Activated CD4-positive, alpha-beta T cell treated with anti-CD3 and anti-CD28 coated beads, Interleukin-2, amount 50 U/mL, for 1 hour (primary cell): ENCODE measurements at regions not wholly inside any gene's neighbourhood (a gene's known extent, or its start where the extent isn't known, plus 50 kb on each side); places are given as distances from the start of the nearest gene placed in this dataset.

ENCODE experiments used
- DNase-seq: peaks from one replicate; pipeline ENCODE4 v3.0.0-alpha.2; 2020

GRCh38 chr10:4730998-4731397 lies 95.0 kb upstream of the AKR1E2 start:
- no peak for DNase-seq

- DNase-seq: no peak
Observed at GRCh38 chr10:4725917-4726606, 99.9 kb upstream of the AKR1E2 start.

DNA sequence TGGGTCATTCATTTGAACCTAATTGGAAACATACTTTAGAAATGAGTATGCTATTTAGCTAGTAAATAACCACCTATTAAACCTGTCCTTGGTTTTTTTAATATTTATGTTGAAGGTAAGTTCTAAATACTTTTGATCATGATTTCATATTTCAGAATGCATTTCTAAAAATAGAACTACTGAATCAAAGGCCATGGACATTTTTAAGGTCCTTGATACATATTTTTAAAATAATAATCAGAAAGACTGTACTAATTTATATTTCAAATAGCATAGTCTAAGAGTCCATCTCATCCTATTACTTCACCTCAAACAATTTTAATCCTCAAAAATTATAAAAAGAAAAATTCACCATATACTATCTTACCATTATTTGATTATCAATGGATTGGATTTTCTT lies 102.1 kb upstream of the AKR1E2 start:
- DNase-seq: no peak

DNA sequence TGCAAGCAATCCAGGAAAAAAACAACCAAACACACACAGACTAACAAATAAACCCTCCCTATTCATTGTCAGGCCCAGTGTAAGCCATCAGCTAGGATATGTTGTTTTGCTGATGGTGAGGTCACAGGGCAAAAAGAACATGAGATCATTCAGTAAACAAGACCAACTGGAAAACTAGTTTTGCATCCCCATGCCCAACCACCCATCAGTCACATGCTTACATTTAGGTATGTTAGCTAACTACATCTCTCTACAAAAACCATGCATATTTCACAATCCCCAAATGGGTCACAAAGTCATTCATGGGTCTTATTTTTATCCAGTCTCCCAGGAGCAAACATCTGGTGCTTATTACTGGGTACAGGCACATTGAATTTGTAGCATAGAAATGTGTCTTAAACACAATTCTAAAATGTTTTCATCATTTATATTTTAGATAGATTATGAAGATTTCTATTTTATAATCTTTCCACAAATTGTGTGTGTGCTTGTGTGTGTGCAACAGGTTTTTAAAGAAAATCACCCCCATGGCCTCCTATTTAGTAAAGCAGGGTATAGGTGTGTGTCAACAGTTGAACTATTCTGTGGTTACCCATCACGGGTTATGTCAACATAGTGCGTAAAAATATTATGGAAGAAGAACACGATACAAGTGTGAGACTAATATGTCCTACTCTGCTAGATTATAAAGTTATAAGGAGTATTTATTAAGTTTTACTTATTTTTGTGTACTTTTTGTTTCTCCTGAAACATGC lies 103.8 kb upstream of the AKR1E2 start:
- no peak for DNase-seq

GRCh38 chr10:4720463-4720862 lies 105.5 kb upstream of the AKR1E2 start:
- no peak for DNase-seq

- no peak for DNase-seq
Observed at GRCh38 chr10:4719671-4720070, 106.3 kb upstream of the AKR1E2 start.

GRCh38 chr10:4719036-4719435 lies 107.0 kb upstream of the AKR1E2 start:
- no peak for DNase-seq

DNA sequence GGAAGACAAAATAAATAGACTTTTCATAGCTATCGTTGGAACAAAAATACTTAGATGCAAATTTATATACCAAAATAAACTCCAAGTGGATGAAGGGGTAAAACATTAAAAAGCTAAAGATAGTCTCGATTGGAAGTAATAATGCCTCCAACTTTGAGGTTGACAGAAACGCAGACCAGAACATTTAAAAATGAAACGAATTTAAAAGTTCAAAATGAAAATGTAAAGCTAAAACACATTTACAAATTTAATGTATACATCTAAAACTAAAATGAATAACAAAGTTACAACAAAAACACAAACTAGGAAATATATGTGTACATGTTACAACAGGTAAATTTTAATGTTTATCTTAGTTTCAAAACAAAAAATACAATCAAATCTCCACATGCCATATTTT lies 107.5 kb upstream of the AKR1E2 start:
- no peak for DNase-seq

DNA sequence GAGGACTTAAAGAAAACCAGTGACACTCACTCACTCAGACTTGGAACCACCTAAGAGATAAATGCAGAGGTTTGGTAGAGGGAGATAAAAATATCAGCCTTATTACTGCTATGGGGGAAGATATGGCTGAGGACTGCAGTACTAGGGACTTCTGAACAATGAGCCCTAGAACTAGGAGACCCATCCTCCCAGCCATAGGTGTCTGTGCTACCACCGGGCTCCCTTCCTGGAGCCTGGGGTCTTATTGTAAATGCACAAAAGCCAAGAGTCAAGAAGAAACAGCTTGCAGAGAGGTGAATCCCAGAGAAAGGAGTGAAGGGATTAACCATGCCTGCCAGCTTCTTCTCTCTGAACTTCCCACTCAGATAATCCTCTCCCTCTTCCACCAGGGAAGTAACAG lies 108.3 kb upstream of the AKR1E2 start:
- DNase-seq: no peak

- DNase-seq: no peak
Observed at GRCh38 chr10:4710858-4711257, 115.1 kb upstream of the AKR1E2 start.

DNA sequence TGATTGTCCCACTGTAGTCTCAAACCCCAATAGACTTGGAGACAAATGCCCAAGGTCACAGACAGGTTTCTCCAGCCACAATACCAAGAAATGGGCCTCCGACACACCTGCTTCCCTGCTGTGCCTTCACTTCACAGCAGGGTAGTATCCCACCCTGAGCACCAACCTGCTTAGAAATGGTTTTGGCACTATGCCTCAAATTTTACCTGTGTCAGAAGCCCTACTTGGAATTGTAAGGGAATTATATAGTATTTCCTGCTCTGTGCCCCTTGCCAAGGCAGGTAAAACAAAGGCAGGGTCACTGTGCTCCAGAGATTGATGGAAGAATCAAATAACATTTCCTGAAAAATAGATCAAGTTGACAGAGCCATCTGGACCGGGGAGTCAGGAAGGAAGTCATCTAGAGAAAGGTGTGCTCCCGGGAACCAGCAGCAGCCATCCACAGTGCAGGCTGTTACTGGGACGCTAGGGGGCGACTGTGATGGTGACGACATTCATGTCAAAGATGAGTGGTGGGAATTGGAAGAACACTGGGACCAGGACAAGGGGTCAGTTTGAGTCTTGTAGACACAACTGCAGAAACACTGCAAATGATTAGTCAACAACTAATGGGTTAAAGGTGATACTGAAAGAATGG lies 117.8 kb upstream of the AKR1E2 start:
- no peak for DNase-seq

- DNase-seq: no peak
Observed at GRCh38 chr10:4707221-4707620, 118.8 kb upstream of the AKR1E2 start.

DNA sequence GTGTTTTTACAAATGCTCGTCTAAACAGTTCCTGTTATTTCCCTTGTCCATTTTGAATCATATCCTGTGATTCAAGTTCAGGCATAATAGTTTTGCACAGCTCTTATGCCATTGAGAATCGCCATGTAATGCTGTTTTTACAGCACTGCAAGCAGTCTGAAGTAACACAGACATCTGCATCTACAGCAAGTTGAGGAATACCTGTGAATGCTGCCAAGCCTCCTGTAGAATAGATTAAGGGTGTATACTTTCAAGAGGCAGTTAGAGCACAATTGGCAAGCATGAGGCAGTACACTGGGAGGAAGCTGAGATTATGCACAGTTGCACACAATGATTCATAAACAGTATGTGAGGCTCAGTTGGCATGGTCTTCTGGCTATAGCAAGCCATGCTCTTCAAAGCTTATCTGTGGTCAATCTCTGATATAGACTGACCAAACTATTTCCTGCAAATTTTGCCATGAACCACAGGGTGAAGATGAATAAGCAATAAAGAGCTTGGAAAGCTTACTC lies 121.9 kb upstream of the AKR1E2 start:
- no peak for DNase-seq

DNA sequence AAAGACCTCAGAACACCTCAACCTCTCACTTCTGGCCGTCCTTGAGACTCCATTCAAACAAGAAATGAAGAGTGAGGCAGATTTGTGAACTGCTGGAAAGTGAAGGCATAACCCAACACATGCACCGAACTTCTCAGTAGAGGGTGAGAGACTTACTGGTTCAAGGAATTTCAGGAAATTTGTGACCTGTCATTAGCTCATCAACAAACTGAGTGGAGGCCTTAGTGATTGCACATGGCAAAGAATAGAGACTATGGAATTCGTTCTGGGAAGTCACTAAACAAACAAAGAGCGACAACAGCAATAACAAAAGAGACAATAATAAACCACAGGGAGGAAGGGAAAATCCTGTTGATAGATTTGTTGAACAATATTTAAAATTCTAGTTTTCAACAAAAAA lies 125.0 kb upstream of the AKR1E2 start:
- no peak for DNase-seq

GRCh38 chr10:4699950-4700730 lies 125.9 kb upstream of the AKR1E2 start:
- DNase-seq: no peak

DNA sequence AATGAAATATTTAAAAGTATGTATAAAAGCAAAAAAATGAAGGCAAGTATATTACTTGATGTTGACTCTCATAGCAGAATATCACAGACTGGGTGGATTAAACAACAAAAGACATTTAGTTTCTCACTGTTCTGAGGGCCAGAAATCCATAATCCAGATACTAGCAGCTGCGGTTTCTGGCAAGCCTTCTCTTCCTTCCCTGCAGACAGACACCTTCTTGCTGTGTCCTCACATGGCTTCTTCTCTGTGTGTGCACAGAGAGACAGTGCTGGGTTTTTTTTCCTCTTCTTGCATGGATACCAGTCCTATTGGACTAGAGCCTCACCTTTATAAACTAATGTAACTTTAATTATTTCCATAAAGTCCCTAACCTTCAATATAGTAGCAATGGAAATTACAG lies 127.9 kb upstream of the AKR1E2 start:
- DNase-seq: no peak

- no peak for DNase-seq
Observed at GRCh38 chr10:4696186-4696585, 129.8 kb upstream of the AKR1E2 start.

DNA sequence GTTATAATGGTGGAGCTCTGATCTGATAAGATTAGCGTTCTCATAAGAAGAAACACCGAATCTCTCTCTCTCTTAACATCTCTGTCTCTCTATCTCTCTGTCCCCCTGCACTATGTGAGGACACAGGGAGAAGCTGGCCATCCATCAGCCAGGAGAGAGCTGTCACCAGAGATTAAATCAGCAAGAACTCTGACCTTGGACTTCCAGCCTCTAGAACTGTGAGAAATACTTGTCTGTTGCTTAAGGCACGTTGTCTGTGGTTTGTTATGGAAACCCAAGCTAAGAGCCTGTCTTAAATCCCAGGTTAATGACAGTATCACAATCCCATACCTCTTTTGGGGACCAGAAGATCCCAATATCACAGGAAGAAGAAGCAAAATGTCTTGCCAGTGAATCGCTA lies 132.0 kb upstream of the AKR1E2 start:
- DNase-seq: no peak

DNA sequence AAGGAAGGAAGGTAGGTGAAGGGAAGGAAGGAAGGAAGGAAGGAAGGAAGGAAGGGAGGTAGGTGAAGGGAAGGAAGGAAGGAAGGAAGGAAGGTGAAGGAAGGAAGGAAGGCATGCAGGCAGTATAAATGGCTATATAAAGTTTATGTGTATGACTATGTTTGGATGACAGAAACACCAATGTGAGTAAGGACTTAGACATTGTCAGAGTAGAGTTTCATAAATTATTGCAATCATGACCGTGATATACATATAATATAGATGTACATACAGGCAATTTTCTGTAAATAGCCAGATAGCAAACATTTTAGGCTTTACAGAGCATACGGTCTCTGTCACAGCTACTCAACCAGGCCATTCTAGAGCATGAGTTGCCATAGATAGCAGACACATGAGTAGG lies 133.8 kb upstream of the AKR1E2 start:
- DNase-seq: no peak

GRCh38 chr10:4691776-4692175 lies 134.2 kb upstream of the AKR1E2 start:
- no peak for DNase-seq

DNA sequence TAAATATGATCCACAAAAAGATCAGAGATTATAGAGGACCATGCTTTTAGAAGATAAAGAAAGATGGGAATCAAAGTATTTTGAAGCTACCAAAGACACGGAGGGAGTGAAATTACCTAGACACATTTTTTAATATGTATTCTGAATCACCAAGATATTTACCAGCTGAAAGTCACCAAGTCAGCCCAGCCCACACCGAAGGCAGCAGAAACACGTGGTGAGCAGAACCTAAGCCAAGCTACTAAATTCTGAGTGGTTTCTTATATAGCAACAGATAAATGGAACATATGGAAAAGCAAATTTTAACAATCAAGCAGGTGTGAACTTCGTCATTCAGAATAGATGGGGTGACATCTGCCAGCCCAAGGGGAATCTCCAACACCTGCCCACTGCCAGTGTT lies 134.7 kb upstream of the AKR1E2 start:
- DNase-seq: no peak

GRCh38 chr10:4688601-4689000 lies 137.4 kb upstream of the AKR1E2 start:
- DNase-seq: no peak

DNA sequence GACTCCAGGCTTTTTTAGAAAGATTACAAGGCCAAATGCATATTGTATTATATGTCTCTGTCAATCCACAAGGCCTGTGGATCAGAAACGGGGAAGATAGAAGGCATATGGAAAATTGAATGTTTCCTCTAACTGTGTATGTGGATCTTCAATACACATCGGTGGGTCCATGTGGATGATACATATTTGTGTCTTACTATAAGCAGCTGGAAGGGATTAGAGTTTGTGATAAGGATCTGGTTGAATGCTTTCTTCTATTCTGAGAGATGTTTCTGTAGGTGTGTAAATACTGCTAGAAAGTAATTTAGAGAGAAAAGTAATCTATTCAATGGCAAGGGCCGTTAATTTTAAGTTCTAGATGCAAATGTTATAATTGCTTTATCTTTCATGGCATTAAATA lies 137.8 kb upstream of the AKR1E2 start:
- DNase-seq: no peak
